HepG2 (cell line): ENCODE measurements at regions not wholly inside any gene's neighbourhood (a gene's known extent, or its start where the extent isn't known, plus 50 kb on each side); places are given as distances from the start of the nearest gene placed in this dataset.
"Not testable (repeated sequence)": the region's sequence is repeated elsewhere in the genome, so short reads cannot be mapped to it uniquely, and the experiment has no call there.

Source experiments
- ATAC-seq: fragments of 200-7000 bp; cut with Tn5 transposase; 3 replicates; pipeline ENCODE4 v1.9.1; 2020; ENCODE audit warnings: mild to moderate bottlenecking, moderate library complexity
- BruUV-seq: library from RNA; stranded (reverse); fragments of 400-500 nt; replicated peaks from 2 replicates; lab custom pipeline; 2021; lab: Mats Ljungman, UMichigan
- CTCF ChIA-PET: fragments of 300-600 bp; formaldehyde crosslinking; extraction: SDS; loops from one replicate; lab custom pipeline; 2021; ENCODE audit warnings: low total read pairs, inconsistent platforms, low intra/inter-chr PET ratio; lab: Yijun Ruan, JAX
- POLR2A ChIA-PET: fragments of 350-600 bp; sonication (Branson Sonifier 250); formaldehyde crosslinking; loops from one replicate; lab custom pipeline; 2020; ENCODE audit warnings: antibody characterized with exemption, inconsistent platforms; lab: Yijun Ruan, JAX
- DNase-seq: peaks from one replicate; pipeline ENCODE4 v3.0.0-alpha.2; 2015; ENCODE audit warnings: low spot score
- FAIRE-seq: peaks from 3 replicates; lab custom pipeline; 2011; peaks lifted over from hg19 to GRCh38; lab: Jason Lieb, UNC
- H2AFZ ChIP-seq: one replicate; pipeline ENCODE4 v1.6.1; 2011; ENCODE audit warnings: low read length, inconsistent platforms
- H3K27ac ChIP-seq: fragments of 300-600 bp; 3 replicates; pipeline ENCODE4 v1.8.0; 2011; ENCODE audit warnings: mixed run types, mild to moderate bottlenecking, mixed read lengths, low read length, inconsistent platforms; ENCODE audit not compliant: insufficient read depth; ENCODE audit errors: extremely low read length
- H3K27me3 ChIP-seq, 2 experiments: fragments of 200-600 bp in 1 of 2; 2 replicates in 1 of 2; 3 replicates in 1 of 2; pipeline versions ENCODE4 v1.6.0 to v1.8.0; 2011; ENCODE audit warnings: low read length in 2 of 2, mild to moderate bottlenecking in 2 of 2, moderate library complexity in 2 of 2, inconsistent platforms in 1 of 2; ENCODE audit not compliant: insufficient read depth in 2 of 2, control insufficient read depth in 1 of 2
- H3K36me3 ChIP-seq, 2 experiments: fragments of 200-600 bp in 1 of 2; replicated peaks in 1 of 2; 2 replicates in 1 of 2; 3 replicates in 1 of 2; pipeline versions ENCODE4 v1.5.1 to v1.8.0; 2011; ENCODE audit warnings: low read length in 2 of 2, inconsistent platforms in 1 of 2; ENCODE audit not compliant: insufficient read depth in 2 of 2, control insufficient read depth in 1 of 2
- H3K4me1 ChIP-seq: 2 replicates; pipeline ENCODE4 v1.5.1; 2012; ENCODE audit warnings: low read length, inconsistent platforms; ENCODE audit not compliant: insufficient read depth
- H3K4me2 ChIP-seq: 2 replicates; pipeline ENCODE4 v1.6.0; 2011; ENCODE audit warnings: low read depth, low read length, inconsistent platforms
- H3K4me3 ChIP-seq, 3 experiments: fragments of 200-600 bp in 1 of 3; sonication (generic), shearing (Covaris generic) in 1 of 3; replicated peaks in 1 of 3; 2 replicates each; pipeline ENCODE4 v1.5.1; 2011 to 2016; ENCODE audit warnings: low read length in 3 of 3, inconsistent platforms in 2 of 3, low read depth in 2 of 3, mild to moderate bottlenecking in 2 of 3, control low read depth in 1 of 3, mixed read lengths in 1 of 3; ENCODE audit not compliant: insufficient read depth in 1 of 3
- H3K79me2 ChIP-seq: one replicate; pipeline ENCODE4 v1.6.1; 2011; ENCODE audit warnings: low read length, inconsistent platforms; ENCODE audit not compliant: insufficient read depth
- H3K9ac ChIP-seq: 2 replicates; pipeline ENCODE4 v1.6.0; 2011; ENCODE audit warnings: mild to moderate bottlenecking, low read depth, low read length, inconsistent platforms; ENCODE audit not compliant: insufficient read depth
- H3K9me3 ChIP-seq: 2 replicates; pipeline ENCODE4 v1.5.1; 2012; ENCODE audit warnings: mild to moderate bottlenecking, low read length
- H4K20me1 ChIP-seq: 2 replicates; pipeline ENCODE4 v1.6.0; 2011; ENCODE audit warnings: inconsistent platforms, mild to moderate bottlenecking, low read length, moderate library complexity; ENCODE audit not compliant: insufficient read depth
- MBNL3 ChIP-seq: fragments of 250-450 bp; sonication (Bioruptor Pico); conservative IDR thresholded peaks from 2 replicates; pipeline ENCODE4 v1.8.0; 2022; ENCODE audit warnings: mild to moderate bottlenecking, inconsistent platforms
- MLLT10 ChIP-seq: sonication (generic); formaldehyde crosslinking; IDR thresholded peaks from 2 replicates; pipeline ENCODE4 v1.4.0; 2020; ENCODE audit warnings: missing genetic modification reagents
- SNAPC4 ChIP-seq: sonication (generic); formaldehyde crosslinking; IDR thresholded peaks from 2 replicates; pipeline ENCODE4 v1.4.0; 2020; ENCODE audit warnings: mild to moderate bottlenecking, missing genetic modification reagents
- ZBTB7B ChIP-seq: sonication (generic); formaldehyde crosslinking; IDR thresholded peaks from 2 replicates; pipeline ENCODE4 v1.4.0; 2020; ENCODE audit warnings: missing genetic modification reagents
- WGBS: methylation state at CpG from one replicate; pipeline ENCODE4 v1.1.6; 2017; ENCODE audit warnings: low lambda C conversion rate; 5-methylcytosine and 5-hydroxymethylcytosine counted together
- in situ Hi-C: cut with HindIII; loops from 2 replicates; pipeline ENCODE4 v1.10.0; 2017; ENCODE audit warnings: low pct_unique_long_range_greater_than_20kb; ENCODE audit not compliant: extremely low pct_ligation_motif_present
- intact Hi-C: fragments of 100-400 bp; cut with micrococcal nuclease; formaldehyde crosslinking; loops from one replicate; pipeline ENCODE4 v1.10.0; 2022; ENCODE audit not compliant: unreplicated experiment

GRCh38 chr19:20471431-20471830 lies 94.2 kb downstream of the ZNF737 start (continued):
- no peak for TF ChIP-seq SNAPC4 (CRISPR knock-in tag)

- 24% methylated on average over 3 of the region's 4 CpGs for WGBS
- intact Hi-C loops: no loop called here
Measured at GRCh38 chr19:20470345-20471135, 95.0 kb downstream of the ZNF737 start.

GRCh38 chr19:20466638-20466990 lies 99.0 kb downstream of the ZNF737 start:
- POLR2A ChIA-PET, FAIRE-seq, H3K4me2 ChIP-seq, ATAC-seq, H2AFZ ChIP-seq, intact Hi-C loops, H3K27ac ChIP-seq, H3K4me1 ChIP-seq, CTCF ChIA-PET, H3K79me2 ChIP-seq, H3K36me3 ChIP-seq, in situ Hi-C loops, H3K27me3 ChIP-seq, H3K9ac ChIP-seq, H4K20me1 ChIP-seq, H3K4me3 ChIP-seq, DNase-seq, BruUV-seq: not testable (repeated sequence)
- peaks cover 49% of the 10 kb centered on the region for H3K9me3 ChIP-seq

More at GRCh38 chr19:20470345-20471135, 95.0 kb downstream of the ZNF737 start:
- Histone ChIP-seq H3K4me3 (no peak overlapping the region), H3K9me3 (peaks cover 69% of the 10 kb centered on the region), H3K27me3 (no peaks in the 10 kb centered on the region), H3K79me2 (no peaks in the 10 kb centered on the region), H4K20me1 (no peaks in the 10 kb centered on the region), H3K27ac (no peak overlapping the region), H3K4me2 (no peak overlapping the region), H3K36me3 (no peaks in the 10 kb centered on the region), H3K9ac (no peak overlapping the region), H3K4me1 (no peaks in the 10 kb centered on the region), H2AFZ (no peak overlapping the region)
- no peak for ATAC-seq
- no peak for TF ChIP-seq MBNL3 (CRISPR knock-in tag)
- no peak for TF ChIP-seq MLLT10 (CRISPR knock-in tag)
- TF ChIP-seq ZBTB7B: no peak
- DNase-seq: no peak
- FAIRE-seq: no peak
- ChIA-PET CTCF (no interaction called here), POLR2A (no interaction called here)
- BruUV-seq: no TSS peak
- in situ Hi-C loops: no loop called here
